ENCODE measurements at regions not wholly inside any gene's neighbourhood (a gene's known extent, or its start where the extent isn't known, plus 50 kb on each side); places are given as distances from the start of the nearest gene placed in this dataset.
"Not testable (repeated sequence)": the region's sequence is repeated elsewhere in the genome, so short reads cannot be mapped to it uniquely, and the experiment has no call there.

GRCh38 chr15:29511663-29512062, 242.0 kb upstream of the NSMCE3 start:
- DNase-seq (ENCODE audit: low spot score), result no peak

DNA sequence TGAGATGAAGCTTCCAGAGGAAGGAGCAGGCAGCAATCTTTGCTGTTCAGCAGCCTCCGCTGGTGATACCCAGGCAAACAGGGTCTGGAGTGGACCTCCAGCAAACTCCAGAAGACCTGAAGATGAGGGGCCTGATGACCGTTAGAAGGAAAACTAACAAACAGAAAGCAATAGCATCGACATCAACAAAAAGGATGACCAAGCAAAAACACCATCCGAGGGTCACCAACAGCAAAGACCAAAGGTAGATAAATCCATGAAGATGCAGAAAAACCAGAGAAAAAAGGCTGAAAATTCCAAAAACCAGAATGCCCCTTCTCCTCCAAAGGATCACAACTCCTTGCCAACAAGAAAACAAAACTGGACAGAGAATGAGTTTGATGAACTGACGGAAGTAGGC, 235.9 kb upstream of the NSMCE3 start:
- not testable (repeated sequence) for DNase-seq (ENCODE audit: low spot score)

- DNase-seq (ENCODE audit: low spot score), result no peak
Observed at GRCh38 chr15:29490747-29491471, 221.3 kb upstream of the NSMCE3 start.

DNA sequence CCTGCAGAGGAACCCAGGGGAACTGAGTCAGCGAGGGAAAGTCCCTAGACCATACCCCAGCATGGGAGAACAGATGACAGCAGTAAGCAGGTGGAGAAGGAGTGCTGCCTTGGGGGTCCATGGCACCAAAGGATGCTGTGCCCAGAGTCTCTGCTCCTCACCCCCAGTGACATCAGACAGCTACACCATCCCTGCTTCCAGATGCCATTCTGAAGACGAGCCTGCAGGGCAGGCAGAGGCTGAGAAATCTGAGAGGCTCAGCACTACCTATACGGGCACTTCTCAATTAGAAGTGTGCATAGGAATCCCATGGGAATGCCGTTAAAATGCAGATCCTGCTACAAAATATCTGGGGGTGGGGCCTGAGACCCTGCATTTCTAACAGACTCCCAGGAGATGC, 211.3 kb upstream of the NSMCE3 start:
- DNase-seq (ENCODE audit: low spot score), result no peak

DNA sequence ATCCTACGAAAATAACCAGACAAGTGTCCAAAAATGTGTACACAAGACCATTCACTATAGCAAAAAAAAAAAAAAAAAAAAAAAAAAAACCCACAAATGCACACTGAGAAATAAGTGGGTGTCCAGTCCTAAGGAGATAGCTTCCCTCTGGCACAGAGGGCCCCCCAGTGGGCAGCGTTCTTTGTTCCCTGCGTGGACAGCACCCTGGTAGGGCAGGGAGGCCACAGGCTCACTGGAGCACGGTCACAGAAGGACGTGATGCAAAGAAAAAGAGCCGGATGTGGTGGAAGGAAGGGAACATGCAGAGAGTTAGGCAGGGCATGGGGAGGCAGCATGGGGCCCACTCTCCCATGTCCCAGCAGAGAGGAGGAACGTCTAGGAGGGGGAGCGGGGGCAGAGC, 210.7 kb upstream of the NSMCE3 start:
- no peak for DNase-seq (ENCODE audit: low spot score)

DNA sequence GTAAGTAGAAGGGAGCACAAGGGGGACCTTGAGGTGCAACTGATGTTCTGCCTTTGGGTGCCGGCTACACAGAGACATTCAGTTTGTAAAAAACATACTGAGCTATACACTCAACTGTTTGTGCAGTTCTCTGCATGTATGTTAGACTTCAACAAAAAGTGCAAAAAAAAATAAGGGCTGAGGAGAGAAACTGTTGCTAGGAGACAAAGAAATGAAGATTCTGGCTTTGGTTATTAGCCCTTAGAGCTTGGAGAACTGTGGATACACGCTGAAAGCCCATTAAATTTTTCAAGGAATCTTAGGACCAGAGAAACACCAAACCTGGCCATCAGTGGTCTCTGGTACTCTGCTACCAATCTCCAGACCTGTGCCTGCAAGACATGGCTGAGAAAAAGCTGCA, 207.6 kb upstream of the NSMCE3 start:
- DNase-seq (ENCODE audit: low spot score), result no peak

- DNase-seq (ENCODE audit: low spot score), result no peak
Observed at GRCh38 chr15:29476503-29477080, 207.0 kb upstream of the NSMCE3 start.

GRCh38 chr15:29475096-29475495, 205.5 kb upstream of the NSMCE3 start:
- DNase-seq (ENCODE audit: low spot score), result no peak

GRCh38 chr15:29473621-29474105, 204.0 kb upstream of the NSMCE3 start:
- no peak for DNase-seq (ENCODE audit: low spot score)

GRCh38 chr15:29472901-29473445, 203.4 kb upstream of the NSMCE3 start:
- no peak for DNase-seq (ENCODE audit: low spot score)

DNA sequence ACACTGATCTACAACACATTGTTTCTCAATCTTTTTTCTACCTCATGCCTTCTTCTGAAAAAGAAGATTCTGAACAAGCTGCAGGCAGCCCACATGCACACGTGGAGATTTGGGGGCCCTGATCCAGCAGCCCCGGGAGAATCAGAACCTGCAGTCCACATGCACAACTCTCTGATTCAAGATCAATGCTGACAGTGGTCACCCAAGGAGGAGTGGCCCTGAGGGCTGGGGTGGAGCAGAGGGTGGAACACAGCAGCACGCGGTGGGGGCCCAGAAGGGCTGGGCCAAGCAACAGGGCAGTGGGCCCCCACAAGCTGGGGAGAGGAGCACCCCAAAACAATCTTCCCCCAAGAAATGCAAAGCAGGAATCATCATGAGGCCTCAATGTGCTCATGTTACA, 202.1 kb upstream of the NSMCE3 start:
- no peak for DNase-seq (ENCODE audit: low spot score)

DNA sequence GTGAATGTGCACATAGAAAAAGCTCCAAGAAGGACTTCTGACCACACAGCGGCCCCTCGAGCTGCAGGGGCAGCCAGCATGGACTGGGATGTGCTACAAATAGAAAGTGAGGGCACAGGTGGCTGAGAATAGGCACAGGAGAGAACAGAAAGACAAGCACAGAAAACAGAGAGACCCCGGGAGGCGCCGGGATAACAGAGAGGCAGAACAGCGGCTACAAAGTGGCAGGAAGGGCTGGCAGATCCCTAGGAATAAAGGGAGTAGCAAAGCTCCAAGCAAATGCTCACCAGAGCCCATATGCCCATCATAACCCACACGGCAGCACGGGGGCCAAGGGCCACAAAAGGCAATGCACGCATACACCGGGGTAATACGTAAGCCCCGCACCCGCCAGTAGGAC, 201.7 kb upstream of the NSMCE3 start:
- no peak for DNase-seq (ENCODE audit: low spot score)

GRCh38 chr15:29470794-29471193, 201.2 kb upstream of the NSMCE3 start:
- no peak for DNase-seq (ENCODE audit: low spot score)

- no peak for DNase-seq (ENCODE audit: low spot score)
Observed at GRCh38 chr15:29470311-29470710, 200.7 kb upstream of the NSMCE3 start.

GRCh38 chr15:29468899-29469298, 199.3 kb upstream of the NSMCE3 start:
- DNase-seq (ENCODE audit: low spot score), result no peak

- DNase-seq (ENCODE audit: low spot score), result no peak
Observed at GRCh38 chr15:29467091-29467490, 197.5 kb upstream of the NSMCE3 start.

- no peak for DNase-seq (ENCODE audit: low spot score)
Observed at GRCh38 chr15:29466292-29466691, 196.7 kb upstream of the NSMCE3 start.

DNA sequence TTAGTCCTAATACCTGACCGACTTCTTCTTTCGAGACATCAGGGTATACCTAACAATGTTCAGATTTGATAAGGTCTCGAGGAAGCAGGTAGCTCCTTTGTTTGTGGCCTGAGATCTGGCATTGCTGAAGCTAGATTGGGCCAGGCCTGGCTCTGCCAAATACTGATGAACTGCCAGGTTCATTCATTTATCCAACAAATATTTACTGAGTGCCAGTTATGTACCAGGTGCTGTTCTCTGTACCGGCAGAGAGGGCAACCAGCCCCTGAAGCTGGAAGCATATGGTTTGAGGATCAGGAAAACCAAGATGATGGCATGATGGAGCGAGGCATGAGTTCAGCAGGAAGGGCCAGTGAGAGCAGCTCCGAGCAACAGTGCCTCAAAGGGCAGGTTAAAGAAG, 196.2 kb upstream of the NSMCE3 start:
- no peak for DNase-seq (ENCODE audit: low spot score)

DNA sequence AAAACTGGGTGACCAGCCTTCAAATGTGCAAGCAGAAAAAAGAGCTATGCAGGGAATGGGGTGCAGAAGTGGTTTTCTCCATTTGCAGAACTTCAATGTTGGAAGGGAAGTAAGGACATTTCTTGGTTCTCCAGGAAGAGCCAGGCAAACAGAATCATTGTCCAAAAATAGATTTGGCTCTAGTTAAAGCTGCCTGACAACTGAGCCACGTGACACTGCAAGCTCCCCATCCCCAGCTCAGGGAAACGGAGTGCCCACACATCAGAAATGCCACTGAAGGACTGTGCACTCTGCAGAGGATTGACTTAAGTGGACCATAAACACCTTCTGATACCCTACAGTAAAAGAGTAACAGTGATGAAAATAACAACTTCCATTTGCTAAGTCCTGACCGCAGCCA, 195.6 kb upstream of the NSMCE3 start:
- DNase-seq (ENCODE audit: low spot score), result no peak

DNA sequence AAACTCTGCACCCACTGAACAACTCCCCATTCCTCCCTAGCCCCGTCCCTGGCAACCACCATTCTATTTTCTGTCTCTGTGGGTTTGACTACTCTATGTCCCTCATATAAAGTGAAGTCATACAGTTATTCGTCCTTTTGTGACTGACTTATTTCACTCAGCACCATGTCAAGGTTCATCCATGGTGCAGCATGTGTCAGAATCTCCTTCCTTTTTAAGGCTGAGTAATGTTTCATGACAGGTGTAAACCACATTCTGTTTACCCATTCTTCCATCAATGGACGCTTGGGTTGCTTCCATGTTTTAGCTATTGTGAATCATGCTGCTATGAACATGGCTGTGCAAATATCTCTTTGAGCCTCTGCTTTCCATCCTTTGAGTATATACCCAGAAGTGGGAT, 192.3 kb upstream of the NSMCE3 start:
- no peak for DNase-seq (ENCODE audit: low spot score)

GRCh38 chr15:29458361-29458760, 188.7 kb upstream of the NSMCE3 start:
- DNase-seq (ENCODE audit: low spot score), result no peak

DNA sequence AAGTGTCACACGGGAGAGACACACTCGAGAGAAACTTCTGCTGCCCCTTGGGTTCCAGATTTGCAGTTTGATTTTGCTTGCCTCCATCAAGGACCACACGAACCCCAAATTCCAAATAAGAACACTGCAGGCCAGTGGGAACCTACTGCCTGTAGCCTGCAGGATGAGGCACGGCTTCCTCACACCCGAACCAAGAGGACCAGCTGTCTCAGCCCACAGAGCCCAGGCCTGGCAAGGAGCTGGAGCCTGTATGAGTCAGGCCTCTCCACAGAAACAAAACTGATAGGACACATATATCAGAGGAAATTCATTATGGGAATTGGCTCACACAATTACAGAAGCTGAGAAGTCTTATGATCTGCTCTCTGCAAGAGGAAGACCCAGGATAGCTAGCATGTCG, 188.1 kb upstream of the NSMCE3 start:
- no peak for DNase-seq (ENCODE audit: low spot score)

DNA sequence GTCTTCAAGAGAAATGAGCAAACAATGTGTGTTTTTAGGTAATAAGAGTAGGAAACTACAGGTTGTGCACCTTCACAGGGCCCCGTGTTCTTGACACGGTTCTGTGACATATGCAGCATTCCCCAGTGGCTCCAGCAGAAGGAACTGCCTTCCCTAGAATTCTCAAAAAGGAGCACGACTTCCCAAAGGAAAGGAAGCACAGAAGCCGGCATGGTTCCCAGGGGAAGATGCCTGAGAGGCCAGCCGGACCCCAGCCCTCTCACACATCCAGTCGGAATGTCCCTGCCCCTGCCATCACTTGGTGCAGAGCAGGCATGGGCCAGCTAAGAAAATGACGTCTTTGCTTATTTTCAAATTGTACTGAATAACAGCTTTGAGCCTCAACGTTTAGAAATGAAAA, 187.3 kb upstream of the NSMCE3 start:
- DNase-seq (ENCODE audit: low spot score), result no peak
